OCI-LY7 (cell line): ENCODE measurements at regions not wholly inside any gene's neighbourhood (a gene's known extent, or its start where the extent isn't known, plus 50 kb on each side); places are given as distances from the start of the nearest gene placed in this dataset.

ENCODE experiments used
- BruUV-seq: library from RNA; stranded (reverse); fragments of 400-500 nt; replicated peaks from 2 replicates; lab custom pipeline; 2021; lab: Mats Ljungman, UMichigan
- CTCF ChIA-PET: fragments of 300-600 bp; sonication (Branson Sonifier 250); formaldehyde crosslinking; loops from one replicate; lab custom pipeline; 2022; ENCODE audit warnings: antibody characterized with exemption; ENCODE audit not compliant: unreplicated experiment; lab: Charles Lee
- POLR2A ChIA-PET: fragments of 300-600 bp; sonication (Branson Sonifier 250); formaldehyde crosslinking; loops from one replicate; lab custom pipeline; 2022; ENCODE audit warnings: antibody characterized with exemption; lab: Charles Lee
- DNase-seq: peaks from one replicate; pipeline ENCODE4 v3.0.0-alpha.2; 2015; ENCODE audit warnings: low spot score
- H2AFZ ChIP-seq: fragments of 200-600 bp; sonication (generic), shearing (Covaris generic); 2 replicates; pipeline ENCODE4 v1.6.1; 2014; ENCODE audit warnings: mild to moderate bottlenecking, antibody characterized with exemption, low read length, moderate library complexity
- H3K27ac ChIP-seq: fragments of 200-600 bp; sonication (generic); 2 replicates; pipeline ENCODE4 v1.5.1; 2014; ENCODE audit warnings: mixed run types, low read depth, mild to moderate bottlenecking, moderate library complexity, low read length, inconsistent platforms; ENCODE audit not compliant: poor library complexity, severe bottlenecking
- H3K36me3 ChIP-seq: fragments of 200-600 bp; sonication (generic); 2 replicates; pipeline ENCODE4 v1.6.1; 2014; ENCODE audit warnings: mild to moderate bottlenecking, antibody characterized with exemption, low read length, moderate library complexity, mixed read lengths; ENCODE audit not compliant: insufficient read depth
- H3K4me1 ChIP-seq: fragments of 200-600 bp; sonication (generic); 2 replicates; pipeline ENCODE4 v1.5.1; 2014; ENCODE audit warnings: mild to moderate bottlenecking, low read length; ENCODE audit not compliant: insufficient read depth, poor library complexity, severe bottlenecking
- H3K4me2 ChIP-seq: fragments of 200-600 bp; sonication (generic); 2 replicates; pipeline ENCODE4 v1.6.1; 2014; ENCODE audit warnings: mild to moderate bottlenecking, low read length
- H3K4me3 ChIP-seq: fragments of 200-600 bp; sonication (generic); 2 replicates; pipeline ENCODE4 v1.5.1; 2014; ENCODE audit warnings: mild to moderate bottlenecking, low read depth, low read length; ENCODE audit not compliant: poor library complexity, severe bottlenecking
- H3K79me2 ChIP-seq: fragments of 200-600 bp; sonication (generic); 2 replicates; pipeline ENCODE4 v1.6.1; 2016; ENCODE audit warnings: low read depth, mild to moderate bottlenecking, low read length, moderate library complexity, mixed read lengths; ENCODE audit not compliant: insufficient read depth
- H3K9me2 ChIP-seq: fragments of 200-600 bp; sonication (generic); 2 replicates; pipeline ENCODE4 v1.6.1; 2016; ENCODE audit warnings: mild to moderate bottlenecking, low read length, mixed read lengths; ENCODE audit not compliant: insufficient read depth
- H3K9me3 ChIP-seq: fragments of 200-600 bp; sonication (generic); 2 replicates; pipeline ENCODE4 v1.6.1; 2014; ENCODE audit warnings: mild to moderate bottlenecking, mixed run types, low read length, mixed read lengths
- H4K20me1 ChIP-seq: fragments of 200-600 bp; sonication (generic); 2 replicates; pipeline ENCODE4 v1.6.1; 2014; ENCODE audit warnings: mild to moderate bottlenecking, antibody characterized with exemption, low read length, moderate library complexity, mixed read lengths; ENCODE audit not compliant: insufficient read depth
- CTCF ChIP-seq: fragments of 200-600 bp; sonication (generic); conservative IDR thresholded peaks from 2 replicates; pipeline ENCODE4 v1.5.1; 2014; ENCODE audit warnings: mild to moderate bottlenecking, antibody characterized with exemption, low read length, moderate library complexity, mixed read lengths
- EZH2phosphoT487 ChIP-seq: fragments of 200-600 bp; sonication (generic); IDR thresholded peaks from 2 replicates; pipeline ENCODE4 v1.6.1; 2018; ENCODE audit warnings: low read depth, borderline replicate concordance, mild to moderate bottlenecking, mixed run types, antibody characterized with exemption, low read length, moderate library complexity, mixed read lengths
- intact Hi-C: fragments of 100-400 bp; cut with micrococcal nuclease; formaldehyde crosslinking; loops from one replicate; pipeline ENCODE4 v1.10.0; 2022; ENCODE audit not compliant: unreplicated experiment

GRCh38 chr16:64365448-64365931 is 756.4 kb downstream of the CDH11 start:
- H3K9me2 ChIP-seq = no peaks in the 10 kb centered on the region
- H3K4me1 ChIP-seq = no peaks in the 10 kb centered on the region
- H3K4me3 ChIP-seq = no peak overlapping the region
- H3K9me3 ChIP-seq = no peaks in the 10 kb centered on the region
- no peaks in the 10 kb centered on the region for H3K36me3 ChIP-seq
- H2AFZ ChIP-seq = no peak overlapping the region
- no TSS peak for BruUV-seq
- intact Hi-C loops = no loop called here
- no peak for DNase-seq
- H3K4me2 ChIP-seq = no peak overlapping the region
- ChIA-PET CTCF (no interaction called here), POLR2A (interaction anchor here (1.5 kb wide), 1 partner anchor 9 kb away, joined by 3 read pairs; no protein-coding TSS in a partner anchor)
- H3K27ac ChIP-seq = no peak overlapping the region
- TF ChIP-seq EZH2phosphoT487 = no peak
- TF ChIP-seq CTCF = no peak
- no peaks in the 10 kb centered on the region for H4K20me1 ChIP-seq
- no peaks in the 10 kb centered on the region for H3K79me2 ChIP-seq

DNA sequence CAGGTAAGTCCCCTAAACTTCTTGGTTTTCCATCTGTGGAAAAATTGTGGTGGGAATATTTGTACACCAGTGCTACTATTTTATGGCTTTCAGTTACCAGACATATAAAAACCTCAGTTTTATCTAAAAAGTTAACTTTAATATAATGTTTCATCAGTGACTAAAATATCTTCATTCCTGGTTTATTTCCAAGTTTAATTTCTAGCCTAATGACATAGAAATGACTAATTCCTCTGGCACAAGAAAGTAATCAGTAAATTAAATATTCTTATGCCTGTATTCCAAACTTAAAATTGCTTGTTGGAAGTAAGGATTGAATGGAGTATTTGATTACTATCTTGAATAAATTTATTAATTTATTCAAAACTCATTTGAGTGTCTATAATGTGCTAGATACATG is 757.0 kb downstream of the CDH11 start:
- no peak overlapping the region for H3K27ac ChIP-seq
- POLR2A ChIA-PET = interaction anchor here (1.5 kb wide), 1 partner anchor 10 kb away, joined by 3 read pairs; no protein-coding TSS in a partner anchor
- no peak for TF ChIP-seq CTCF
- TF ChIP-seq EZH2phosphoT487 = no peak
- no peaks in the 10 kb centered on the region for H3K79me2 ChIP-seq
- no peaks in the 10 kb centered on the region for H3K9me2 ChIP-seq
- CTCF ChIA-PET = no interaction called here
- no TSS peak for BruUV-seq
- H3K9me3 ChIP-seq = no peaks in the 10 kb centered on the region
- no peak overlapping the region for H2AFZ ChIP-seq
- no peaks in the 10 kb centered on the region for H4K20me1 ChIP-seq
- no peaks in the 10 kb centered on the region for H3K4me1 ChIP-seq
- intact Hi-C loops = no loop called here
- DNase-seq = no peak
- no peak overlapping the region for H3K4me2 ChIP-seq
- H3K36me3 ChIP-seq = no peaks in the 10 kb centered on the region
- no peak overlapping the region for H3K4me3 ChIP-seq

GRCh38 chr16:64364416-64364815 is 757.4 kb downstream of the CDH11 start:
- ChIA-PET POLR2A (interaction anchor here (0.6 kb wide), 1 partner anchor 208 kb away, joined by 4 read pairs; no protein-coding TSS in a partner anchor), CTCF (no interaction called here)
- Histone ChIP-seq H3K9me2 (no peaks in the 10 kb centered on the region), H2AFZ (0 out of 2 replicates have a peak overlapping the region, but pooled peaks have one; percentile 20), H3K27ac (no peak overlapping the region), H3K36me3 (no peaks in the 10 kb centered on the region), H3K4me1 (no peaks in the 10 kb centered on the region), H3K4me2 (no peak overlapping the region), H3K79me2 (no peaks in the 10 kb centered on the region), H3K9me3 (no peaks in the 10 kb centered on the region), H3K4me3 (no peak overlapping the region), H4K20me1 (no peaks in the 10 kb centered on the region)
- TF ChIP-seq EZH2phosphoT487 (no peak), CTCF (no peak)
- no peak for DNase-seq
- BruUV-seq = no TSS peak
- intact Hi-C loops = no loop called here
